ENCODE measurements at regions not wholly inside any gene's neighbourhood (a gene's known extent, or its start where the extent isn't known, plus 50 kb on each side); places are given as distances from the start of the nearest gene placed in this dataset.

DNA sequence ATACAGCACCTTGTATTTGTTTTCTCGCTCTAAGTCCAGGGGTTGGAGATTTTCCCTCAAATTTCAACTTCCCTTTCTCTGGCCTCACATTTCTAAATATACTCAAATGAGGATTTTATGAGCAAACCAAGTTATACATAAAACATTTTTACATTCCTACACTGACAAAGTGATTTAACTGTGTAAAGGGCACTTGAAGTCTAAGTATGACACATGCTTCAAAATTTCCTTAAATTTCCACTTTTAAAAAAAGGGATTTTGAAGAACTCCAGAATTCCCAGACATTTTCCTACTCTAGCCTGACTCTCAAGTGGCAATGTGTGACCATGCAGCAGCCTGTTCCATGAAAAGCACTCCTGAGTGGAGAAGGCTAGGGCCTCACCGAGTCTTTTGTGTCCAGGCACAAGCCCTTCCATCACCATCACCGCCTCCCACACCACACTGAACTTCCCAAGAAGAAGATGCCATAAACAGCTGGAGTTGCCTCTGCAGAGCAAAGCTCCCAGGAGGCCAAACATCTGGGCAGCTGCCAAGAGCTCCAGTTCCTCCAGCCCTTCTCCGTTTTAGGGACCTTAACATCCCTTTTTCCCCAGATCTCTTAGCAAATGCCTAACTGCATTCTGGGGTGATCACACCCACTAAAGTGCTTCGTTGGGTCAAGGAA is 68.9 kb downstream of the NCR2 start:
- H3K27ac ChIP-seq = no peak overlapping the region

DNA sequence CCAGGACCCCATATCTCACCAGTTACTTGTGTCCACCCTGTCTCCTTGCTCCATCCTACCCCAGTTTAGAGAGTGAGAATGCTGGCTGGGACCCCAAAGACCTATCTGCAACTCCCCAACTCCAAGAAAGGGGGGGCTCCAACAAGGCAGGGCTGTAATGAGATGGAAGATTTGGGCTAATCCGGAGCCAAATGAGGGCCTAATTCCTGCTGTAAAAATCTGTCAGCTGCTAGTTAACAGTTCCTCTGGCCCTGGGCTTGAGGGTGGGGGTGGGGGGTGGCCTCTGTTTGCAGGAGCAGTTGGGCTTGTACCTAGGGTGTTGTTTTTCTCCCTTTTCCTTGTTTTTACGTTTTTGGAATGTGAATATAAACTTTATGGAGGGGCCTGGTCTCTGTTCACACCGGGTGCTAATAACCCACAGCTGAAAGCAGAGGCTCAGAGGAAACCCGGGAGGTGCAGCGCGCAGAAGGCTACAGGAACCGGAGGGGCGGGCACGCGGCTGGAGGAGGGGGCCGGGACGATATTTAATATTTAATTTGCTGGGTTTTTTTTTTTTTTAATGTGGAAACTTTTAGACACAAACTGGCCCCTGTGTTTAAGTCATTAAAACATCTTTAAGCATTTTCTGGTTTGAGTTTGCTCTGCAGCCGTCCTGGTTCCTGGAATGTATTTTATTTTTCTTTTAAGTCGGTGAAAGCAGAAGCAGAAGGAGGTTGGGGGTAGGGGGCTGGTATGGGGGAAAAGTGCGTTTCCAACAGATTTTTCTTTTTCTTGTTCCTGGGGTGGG is 70.7 kb downstream of the NCR2 start:
- TF ChIP-seq CTCF (IDR thresholded peaks at IDR 0.05; ENCODE audit: low read depth, low read length) = no peak
- Histone ChIP-seq H3K4me3 (no peak overlapping the region), H3K9me3 (ENCODE audit: low read depth) (no peaks in the 10 kb centered on the region), H3K27me3 (peaks cover 84% of the 10 kb centered on the region), H3K4me1 (ENCODE audit: low read depth) (peaks cover 5% of the 10 kb centered on the region), H3K36me3 (no peaks in the 10 kb centered on the region), H3K27ac (no peak overlapping the region)
- no peak for DNase-seq (ENCODE audit: low read depth in 1 of 2, low spot score in 1 of 2)

More for the DNA sequence above, 68.9 kb downstream of the NCR2 start:
- Histone ChIP-seq H3K9me3 (ENCODE audit: low read depth) (no peaks in the 10 kb centered on the region), H3K36me3 (no peaks in the 10 kb centered on the region), H3K4me1 (ENCODE audit: low read depth) (peaks cover 5% of the 10 kb centered on the region), H3K27me3 (peaks cover 66% of the 10 kb centered on the region), H3K4me3 (no peak overlapping the region)
- TF ChIP-seq CTCF (IDR thresholded peaks at IDR 0.05; ENCODE audit: low read depth, low read length) = no peak
- no peak for DNase-seq (ENCODE audit: low read depth in 1 of 2, low spot score in 1 of 2)

- Histone ChIP-seq H3K4me1 (ENCODE audit: low read depth) (peaks cover 5% of the 10 kb centered on the region), H3K9me3 (ENCODE audit: low read depth) (no peaks in the 10 kb centered on the region), H3K27me3 (peaks cover 89% of the 10 kb centered on the region), H3K4me3 (no peak overlapping the region), H3K27ac (no peak overlapping the region), H3K36me3 (no peaks in the 10 kb centered on the region)
- no peak for DNase-seq (ENCODE audit: low read depth in 1 of 2, low spot score in 1 of 2)
- TF ChIP-seq CTCF (IDR thresholded peaks at IDR 0.05; ENCODE audit: low read depth, low read length) = no peak
Observed at GRCh38 chr6:41406728-41407489, 71.5 kb downstream of the NCR2 start.

DNA sequence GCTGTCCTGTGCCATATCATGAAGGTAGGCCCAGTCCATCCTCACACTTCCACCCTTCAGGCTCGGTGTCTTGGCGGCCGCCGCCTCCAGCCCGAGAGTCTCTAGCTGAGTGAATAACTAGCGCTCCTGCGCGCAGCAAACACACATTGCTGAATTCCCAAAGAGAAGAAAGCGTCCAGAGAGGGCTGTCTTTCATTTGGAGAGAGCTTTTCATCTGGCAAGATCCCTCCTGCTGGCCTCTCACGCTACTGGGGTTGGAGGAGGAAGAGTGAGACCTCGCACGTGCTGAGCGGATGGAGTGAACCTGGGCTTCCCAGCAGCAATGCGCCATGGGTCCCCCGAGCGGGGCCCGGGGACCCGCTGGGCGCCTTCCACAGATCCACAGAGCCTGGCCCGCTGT is 73.2 kb downstream of the NCR2 start:
- peak in 1 of 2 donors; percentile 28 for DNase-seq (ENCODE audit: low read depth in 1 of 2, low spot score in 1 of 2)
- Histone ChIP-seq H3K4me1 (ENCODE audit: low read depth) (peaks cover 5% of the 10 kb centered on the region), H3K27ac (no peak overlapping the region)

More for the DNA sequence above, 73.2 kb downstream of the NCR2 start:
- H3K4me3 ChIP-seq = no peak overlapping the region
- H3K36me3 ChIP-seq = no peaks in the 10 kb centered on the region
- no peaks in the 10 kb centered on the region for H3K9me3 ChIP-seq (ENCODE audit: low read depth)
- H3K27me3 ChIP-seq = peaks cover 97% of the 10 kb centered on the region
- TF ChIP-seq CTCF (IDR thresholded peaks at IDR 0.05; ENCODE audit: low read depth, low read length) = no peak

Measured in cardiac muscle cell (in vitro differentiated cells and primary cell).